HEK293T (cell line): ENCODE measurements at regions not wholly inside any gene's neighbourhood (a gene's known extent, or its start where the extent isn't known, plus 50 kb on each side); places are given as distances from the start of the nearest gene placed in this dataset.

Experiments used
- CTCF ChIA-PET: fragments of 350-600 bp; formaldehyde crosslinking; extraction: SDS; loops from one replicate; lab custom pipeline; 2021; ENCODE audit warnings: antibody characterized with exemption, inconsistent platforms; lab: Yijun Ruan, JAX
- POLR2A ChIA-PET: fragments of 350-600 bp; formaldehyde crosslinking; extraction: SDS; loops from one replicate; lab custom pipeline; 2020; ENCODE audit warnings: antibody characterized with exemption, inconsistent platforms; lab: Yijun Ruan, JAX
- DNase-seq: peaks from one replicate; pipeline ENCODE4 v3.0.0; 2012; ENCODE audit warnings: mixed read lengths; ENCODE audit errors: extremely low spot score
- ARNT ChIP-seq: fragments of 450-650 bp; IDR thresholded peaks from 2 replicates; pipeline ENCODE4 v1.6.1; 2017; ENCODE audit warnings: mild to moderate bottlenecking
- BHLHE40 ChIP-seq: fragments of 450-650 bp; IDR thresholded peaks from 2 replicates; pipeline ENCODE4 v1.6.1; 2016; ENCODE audit warnings: mild to moderate bottlenecking, moderate library complexity, borderline replicate concordance
- CTBP1 ChIP-seq: fragments of 450-650 bp; IDR thresholded peaks from 2 replicates; pipeline ENCODE4 v1.6.1; 2016; ENCODE audit warnings: borderline replicate concordance
- ELF4 ChIP-seq: fragments of 450-650 bp; IDR thresholded peaks from 2 replicates; pipeline ENCODE4 v1.6.1; 2017; ENCODE audit warnings: antibody characterized with exemption
- FOXA1 ChIP-seq: fragments of 450-650 bp; IDR thresholded peaks from 2 replicates; pipeline ENCODE4 v1.6.1; 2016; ENCODE audit warnings: mild to moderate bottlenecking
- FOXK2 ChIP-seq: fragments of 450-650 bp; IDR thresholded peaks from 2 replicates; pipeline ENCODE4 v1.6.1; 2016; ENCODE audit warnings: mild to moderate bottlenecking
- FOXM1 ChIP-seq: fragments of 450-650 bp; IDR thresholded peaks from 2 replicates; pipeline ENCODE4 v1.6.1; 2017; ENCODE audit warnings: mild to moderate bottlenecking, borderline replicate concordance
- HDGF ChIP-seq: fragments of 450-650 bp; IDR thresholded peaks from 2 replicates; pipeline ENCODE4 v1.6.1; 2017; ENCODE audit warnings: antibody characterized with exemption, borderline replicate concordance
- L3MBTL2 ChIP-seq: fragments of 450-650 bp; conservative IDR thresholded peaks from 2 replicates; pipeline ENCODE4 v1.6.1; 2016; ENCODE audit warnings: mild to moderate bottlenecking
- LEF1 ChIP-seq: fragments of 450-650 bp; IDR thresholded peaks from 2 replicates; pipeline ENCODE4 v1.6.1; 2017; ENCODE audit warnings: mild to moderate bottlenecking, borderline replicate concordance
- NFRKB ChIP-seq: fragments of 450-650 bp; IDR thresholded peaks from 2 replicates; pipeline ENCODE4 v1.6.1; 2016; ENCODE audit warnings: mild to moderate bottlenecking, moderate library complexity
- SP1 ChIP-seq: fragments of 450-650 bp; IDR thresholded peaks from 2 replicates; pipeline ENCODE4 v1.6.1; 2017
- SUZ12 ChIP-seq: fragments of 450-650 bp; IDR thresholded peaks from 2 replicates; pipeline ENCODE4 v1.6.1; 2016; ENCODE audit warnings: mild to moderate bottlenecking
- TARDBP ChIP-seq: fragments of 450-650 bp; IDR thresholded peaks from 2 replicates; pipeline ENCODE4 v1.6.1; 2016
- ZNF384 ChIP-seq: fragments of 450-650 bp; IDR thresholded peaks from 2 replicates; pipeline ENCODE4 v1.6.1; 2016
- TF ChIP-seq, protein P1 (sequence below): fragments of 450-650 bp; IDR thresholded peaks from 2 replicates; pipeline ENCODE4 v1.6.1; 2016

DNA sequence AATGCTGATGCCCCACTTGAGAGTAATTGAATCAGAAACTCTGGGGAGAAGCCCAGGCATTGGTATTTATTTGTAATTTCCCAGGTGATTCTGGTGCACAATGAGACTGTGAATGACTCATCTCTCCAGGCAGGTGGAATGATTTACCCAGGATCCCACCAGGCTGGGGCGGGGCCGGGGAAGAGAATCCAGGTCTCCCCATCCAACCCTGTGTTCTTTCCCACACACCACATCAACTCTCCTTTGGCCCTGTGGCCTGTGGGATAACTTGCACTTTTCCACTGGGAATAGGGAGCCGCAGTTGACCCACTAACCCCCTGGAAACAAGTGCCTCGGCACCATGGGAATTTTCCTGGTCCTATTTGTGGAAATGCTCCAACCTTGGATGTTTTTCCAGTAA, 409.8 kb downstream of the ZNF521 start:
- ChIA-PET POLR2A (no interaction called here), CTCF (no interaction called here)
- no peak for TF ChIP-seq SP1
- TF ChIP-seq FOXK2: no peak
- no peak for TF ChIP-seq ZNF384
- TF ChIP-seq FOXA1: no peak
- TF ChIP-seq ELF4: no peak
- TF ChIP-seq, protein P1, sequence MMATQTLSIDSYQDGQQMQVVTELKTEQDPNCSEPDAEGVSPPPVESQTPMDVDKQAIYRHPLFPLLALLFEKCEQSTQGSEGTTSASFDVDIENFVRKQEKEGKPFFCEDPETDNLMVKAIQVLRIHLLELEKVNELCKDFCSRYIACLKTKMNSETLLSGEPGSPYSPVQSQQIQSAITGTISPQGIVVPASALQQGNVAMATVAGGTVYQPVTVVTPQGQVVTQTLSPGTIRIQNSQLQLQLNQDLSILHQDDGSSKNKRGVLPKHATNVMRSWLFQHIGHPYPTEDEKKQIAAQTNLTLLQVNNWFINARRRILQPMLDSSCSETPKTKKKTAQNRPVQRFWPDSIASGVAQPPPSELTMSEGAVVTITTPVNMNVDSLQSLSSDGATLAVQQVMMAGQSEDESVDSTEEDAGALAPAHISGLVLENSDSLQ: no peak
- TF ChIP-seq CTBP1: no peak
- TF ChIP-seq BHLHE40: no peak
- TF ChIP-seq SUZ12: no peak
- TF ChIP-seq L3MBTL2: no peak
- TF ChIP-seq NFRKB: no peak
- no peak for TF ChIP-seq ARNT
- DNase-seq: no peak

DNA sequence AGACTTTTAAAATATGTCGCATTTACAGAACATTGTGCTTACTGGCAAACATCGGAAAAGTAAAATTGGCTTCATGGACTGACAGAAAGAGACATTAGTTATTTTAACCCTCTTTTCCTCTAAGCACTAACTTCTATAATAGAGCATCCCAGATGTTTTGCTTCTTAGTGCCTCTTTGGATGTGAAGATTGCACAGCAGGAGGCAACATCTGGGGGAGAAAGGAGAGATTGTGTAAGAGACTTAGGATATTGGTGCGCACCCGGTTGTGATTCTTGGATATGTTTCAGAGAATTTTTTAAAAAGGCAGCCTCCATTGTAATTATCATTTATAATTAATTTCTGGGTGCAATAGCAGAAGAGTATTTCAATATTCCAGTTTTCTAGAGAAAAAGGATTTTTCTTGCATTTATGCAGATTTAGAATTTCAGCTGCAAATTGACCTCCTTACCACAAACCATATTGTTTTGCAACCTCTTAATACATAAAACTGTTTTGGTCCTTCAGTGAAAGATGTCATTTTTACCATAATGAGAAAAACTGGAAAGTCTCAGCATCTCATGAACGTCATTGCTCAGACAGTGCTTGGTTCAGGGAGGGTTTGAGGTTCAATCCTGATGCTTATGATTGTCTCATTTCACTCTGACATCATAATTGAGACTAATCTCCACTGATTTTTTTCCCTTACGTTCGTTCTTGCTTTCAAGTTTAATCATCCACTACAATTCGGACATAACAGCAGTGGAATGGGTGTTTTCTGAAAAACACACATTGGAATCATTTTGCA, 404.3 kb downstream of the ZNF521 start:
- ChIA-PET CTCF (interaction anchor here (0.7 kb wide), 1 partner anchor 459 kb away, joined by 3 read pairs; no protein-coding TSS in a partner anchor), POLR2A (no interaction called here)
- TF ChIP-seq FOXK2 (no peak), ZNF384 (no peak), SP1 (no peak), BHLHE40 (no peak), SUZ12 (no peak), NFRKB (no peak), FOXM1 (no peak), LEF1 (no peak)
- TF ChIP-seq, protein P1: no peak
- DNase-seq: no peak

DNA sequence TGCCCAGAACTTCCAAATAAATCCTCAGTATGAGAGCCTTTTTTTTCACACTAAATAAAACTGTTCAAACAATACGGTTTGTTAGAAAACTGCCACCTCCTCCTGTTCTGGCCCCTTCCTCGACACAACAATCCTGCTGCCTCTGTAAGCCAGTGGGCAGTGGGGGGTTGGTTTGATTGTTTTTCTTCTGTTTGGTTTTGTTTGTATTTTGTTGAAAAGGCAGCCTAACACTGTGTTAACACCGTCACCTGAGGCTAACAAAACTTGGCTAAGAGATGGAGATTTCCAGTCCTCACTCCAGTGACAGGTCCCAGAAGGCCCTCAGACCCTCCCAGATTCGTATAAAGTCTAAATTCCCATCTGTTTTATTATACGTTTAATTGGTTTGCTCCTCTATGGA, 402.1 kb downstream of the ZNF521 start:
- POLR2A ChIA-PET: no interaction called here
- CTCF ChIA-PET: no interaction called here
- no peak for DNase-seq
- TF ChIP-seq, protein P1: 0 out of 2 replicates have a peak, but pooled peaks have one; percentile 4
- TF ChIP-seq SP1: no peak

DNA sequence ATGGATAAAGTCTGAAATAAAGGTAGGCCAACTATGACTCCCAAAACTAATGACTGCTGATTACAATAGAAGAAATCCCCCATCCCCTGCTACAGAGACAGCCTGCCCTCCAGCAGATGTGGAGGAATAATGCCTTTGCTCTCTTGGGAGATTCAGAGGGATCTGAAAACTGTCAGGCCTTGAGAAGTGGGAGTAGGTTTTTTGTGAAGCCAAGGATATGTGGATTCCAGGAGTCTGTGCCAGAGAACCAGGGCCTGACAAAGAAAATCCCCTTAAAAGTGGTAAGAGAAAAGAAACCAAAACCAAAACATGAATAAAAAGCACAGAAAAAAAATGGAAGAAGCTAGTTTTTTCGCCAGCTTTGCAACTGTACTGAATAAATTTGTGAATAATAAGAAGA, 397.6 kb downstream of the ZNF521 start:
- TF ChIP-seq LEF1: no peak
- TF ChIP-seq FOXK2: no peak
- TF ChIP-seq ZNF384: no peak
- no peak for TF ChIP-seq SP1
- TF ChIP-seq L3MBTL2: no peak
- TF ChIP-seq TARDBP: no peak
- TF ChIP-seq CTBP1: no peak
- no peak for TF ChIP-seq FOXA1
- TF ChIP-seq NFRKB: no peak
- no peak for TF ChIP-seq ELF4
- TF ChIP-seq, protein P1: no peak
- TF ChIP-seq BHLHE40: no peak
- no peak for TF ChIP-seq ARNT
- TF ChIP-seq SUZ12: no peak
- TF ChIP-seq FOXM1: no peak
- no peak for TF ChIP-seq HDGF
- ChIA-PET CTCF (no interaction called here), POLR2A (no interaction called here)
- DNase-seq: no peak

DNA sequence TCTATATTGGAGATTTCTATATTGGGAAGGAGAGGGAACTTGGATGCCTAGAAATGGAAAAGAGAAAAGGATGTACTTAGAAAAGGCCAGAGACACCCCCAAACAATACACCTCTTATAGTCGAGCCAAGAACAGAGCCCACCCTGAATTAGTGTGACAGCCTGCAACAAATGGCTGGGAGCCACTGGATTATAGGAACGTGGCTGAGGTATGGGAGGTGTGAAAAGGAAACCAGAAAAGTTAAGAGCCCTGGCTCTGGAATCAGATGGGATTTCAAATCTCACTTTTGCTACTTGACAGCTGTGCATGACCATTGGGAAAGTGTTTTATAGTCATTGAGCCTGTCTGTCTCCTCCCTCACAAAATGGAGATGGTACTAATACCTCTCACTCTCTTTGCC, 394.0 kb downstream of the ZNF521 start:
- TF ChIP-seq ZNF384: no peak
- no peak for TF ChIP-seq TARDBP
- TF ChIP-seq, protein P1: no peak
- TF ChIP-seq FOXK2: no peak
- TF ChIP-seq CTBP1: no peak
- no peak for TF ChIP-seq FOXM1
- no peak for TF ChIP-seq HDGF
- no peak for TF ChIP-seq LEF1
- no peak for TF ChIP-seq L3MBTL2
- TF ChIP-seq ELF4: no peak
- TF ChIP-seq ARNT: no peak
- no peak for TF ChIP-seq SUZ12
- TF ChIP-seq NFRKB: no peak
- no peak for TF ChIP-seq SP1
- no peak for TF ChIP-seq BHLHE40
- no peak for TF ChIP-seq FOXA1
- POLR2A ChIA-PET: no interaction called here
- no peak for DNase-seq
- CTCF ChIA-PET: no interaction called here
